Cardiac fibroblast (primary cell): ENCODE measurements at regions not wholly inside any gene's neighbourhood (a gene's known extent, or its start where the extent isn't known, plus 50 kb on each side); places are given as distances from the start of the nearest gene placed in this dataset.

Experiments
- DNase-seq, 2 donors: peaks; one replicate each; pipeline versions ENCODE4 v3.0.0 to v3.0.0-alpha.2; 2010; ENCODE audit warnings: low read depth in 2 of 2
- H3K4me3 ChIP-seq, 2 donors: replicated peaks in 1 of 2; 1 replicate in 1 of 2; 2 replicates in 1 of 2; pipeline ENCODE4 v1.5.1; 2011; ENCODE audit warnings: low read depth in 2 of 2, low read length in 2 of 2, mild to moderate bottlenecking in 2 of 2, moderate library complexity in 1 of 2
- TF ChIP-seq, protein P1 (sequence below): IDR thresholded peaks from one replicate; pipeline ENCODE4 v1.5.1; 2011; ENCODE audit warnings: low read depth, mild to moderate bottlenecking, low read length, inconsistent platforms

GRCh38 chr6:167643223-167643622, 183.5 kb upstream of the AFDN start:
- no peak overlapping the region for H3K4me3 ChIP-seq
- no peak for DNase-seq
- TF ChIP-seq, protein P1, sequence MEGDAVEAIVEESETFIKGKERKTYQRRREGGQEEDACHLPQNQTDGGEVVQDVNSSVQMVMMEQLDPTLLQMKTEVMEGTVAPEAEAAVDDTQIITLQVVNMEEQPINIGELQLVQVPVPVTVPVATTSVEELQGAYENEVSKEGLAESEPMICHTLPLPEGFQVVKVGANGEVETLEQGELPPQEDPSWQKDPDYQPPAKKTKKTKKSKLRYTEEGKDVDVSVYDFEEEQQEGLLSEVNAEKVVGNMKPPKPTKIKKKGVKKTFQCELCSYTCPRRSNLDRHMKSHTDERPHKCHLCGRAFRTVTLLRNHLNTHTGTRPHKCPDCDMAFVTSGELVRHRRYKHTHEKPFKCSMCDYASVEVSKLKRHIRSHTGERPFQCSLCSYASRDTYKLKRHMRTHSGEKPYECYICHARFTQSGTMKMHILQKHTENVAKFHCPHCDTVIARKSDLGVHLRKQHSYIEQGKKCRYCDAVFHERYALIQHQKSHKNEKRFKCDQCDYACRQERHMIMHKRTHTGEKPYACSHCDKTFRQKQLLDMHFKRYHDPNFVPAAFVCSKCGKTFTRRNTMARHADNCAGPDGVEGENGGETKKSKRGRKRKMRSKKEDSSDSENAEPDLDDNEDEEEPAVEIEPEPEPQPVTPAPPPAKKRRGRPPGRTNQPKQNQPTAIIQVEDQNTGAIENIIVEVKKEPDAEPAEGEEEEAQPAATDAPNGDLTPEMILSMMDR, result no peak

DNA sequence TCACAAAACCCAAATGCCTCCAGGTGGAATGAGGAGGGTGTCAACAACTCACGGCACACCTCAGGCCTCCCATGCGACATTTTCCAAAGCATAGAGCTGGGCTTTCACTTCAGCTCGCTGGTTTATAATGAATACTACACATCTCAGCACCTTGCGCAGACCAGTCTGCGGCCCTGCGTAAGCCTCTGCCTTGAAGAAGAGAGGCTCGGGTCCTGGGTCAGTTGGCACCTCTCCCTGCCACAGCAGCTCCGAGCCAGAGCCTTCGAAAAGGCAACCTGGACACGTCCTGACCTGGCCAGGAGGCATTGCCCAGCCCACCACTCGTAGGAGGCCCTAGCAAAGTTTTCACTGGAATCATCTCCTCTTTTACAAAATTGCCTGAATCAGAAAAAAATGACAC, 183.0 kb upstream of the AFDN start:
- H3K4me3 ChIP-seq, result no peak overlapping the region
- TF ChIP-seq, protein P1, result no peak
- no peak for DNase-seq

DNA sequence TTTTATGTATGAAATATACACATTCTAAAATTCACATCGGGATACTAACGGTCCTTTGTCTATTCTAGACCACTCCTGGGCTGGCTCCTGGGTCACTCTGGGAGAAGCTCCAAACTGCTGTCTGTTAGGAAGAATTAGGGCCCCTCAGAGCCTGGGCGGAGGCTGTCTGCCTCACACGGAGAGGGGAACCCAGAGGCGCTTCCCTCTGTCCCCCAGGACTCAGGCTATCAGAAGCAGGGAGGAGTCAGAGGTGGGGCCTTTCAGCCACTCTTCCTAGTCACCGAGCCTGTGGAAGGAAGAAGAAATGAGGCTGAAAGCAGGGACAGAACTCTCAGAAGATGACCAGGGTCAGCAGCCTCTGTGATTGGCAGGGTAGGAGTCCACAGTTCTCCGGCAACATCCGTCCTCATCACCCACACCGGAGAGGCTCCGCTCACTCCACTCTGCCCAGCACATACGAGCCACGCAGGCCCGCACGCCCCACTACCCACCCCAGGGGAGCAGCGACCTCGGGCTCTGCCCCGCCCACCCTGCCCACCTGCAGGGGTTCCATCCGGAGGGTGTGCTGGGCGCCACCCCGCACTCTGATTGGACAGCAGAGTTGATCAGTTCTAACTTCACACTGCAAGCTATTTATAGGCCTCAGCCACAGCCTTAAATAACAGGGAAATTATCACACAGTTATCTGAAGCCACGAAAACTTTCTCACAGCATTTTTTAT, 182.1 kb upstream of the AFDN start:
- H3K4me3 ChIP-seq, result no peak overlapping the region
- TF ChIP-seq, protein P1, result no peak
- no peak for DNase-seq

- no peak overlapping the region for H3K4me3 ChIP-seq
- DNase-seq, result no peak
- TF ChIP-seq, protein P1, result no peak
Observed at GRCh38 chr6:167645368-167645767, 181.3 kb upstream of the AFDN start.

GRCh38 chr6:167647306-167647705, 179.4 kb upstream of the AFDN start:
- TF ChIP-seq, protein P1, result no peak
- H3K4me3 ChIP-seq, result no peak overlapping the region
- DNase-seq, result peak in 1 of 2 donors; percentile 9

GRCh38 chr6:167647737-167648470, 178.8 kb upstream of the AFDN start:
- H3K4me3 ChIP-seq, result no peak overlapping the region
- TF ChIP-seq, protein P1, result no peak
- DNase-seq, result no peak
